H9 (cell line): ENCODE measurements at regions not wholly inside any gene's neighbourhood (a gene's known extent, or its start where the extent isn't known, plus 50 kb on each side); places are given as distances from the start of the nearest gene placed in this dataset.

Experiments used
- DNase-seq: peaks from one replicate; pipeline ENCODE4 v3.0.0-alpha.2; 2017
- H2AFZ ChIP-seq: one replicate; pipeline ENCODE4 v1.6.1; 2013; ENCODE audit warnings: mild to moderate bottlenecking, low read length, control low read depth, moderate library complexity
- H2AK5ac ChIP-seq: 2 replicates; pipeline ENCODE4 v1.6.1; 2013; ENCODE audit warnings: low read length, control low read depth, mixed read lengths; ENCODE audit not compliant: insufficient read length
- H2BK120ac ChIP-seq: one replicate; pipeline ENCODE4 v1.6.1; 2013; ENCODE audit warnings: low read depth, mild to moderate bottlenecking, low read length, control low read depth, inconsistent platforms; ENCODE audit not compliant: poor library complexity, severe bottlenecking
- H2BK12ac ChIP-seq: 2 replicates; pipeline ENCODE4 v1.6.1; 2013; ENCODE audit warnings: low read length, control low read depth, mixed read lengths, low read depth; ENCODE audit not compliant: insufficient read length
- H2BK15ac ChIP-seq: 2 replicates; pipeline ENCODE4 v1.6.1; 2013; ENCODE audit warnings: low read depth, low read length, control low read depth
- H2BK20ac ChIP-seq: one replicate; pipeline ENCODE4 v1.6.1; 2013; ENCODE audit warnings: low read depth, mild to moderate bottlenecking, low read length, control low read depth, inconsistent platforms; ENCODE audit not compliant: poor library complexity, severe bottlenecking
- H2BK5ac ChIP-seq: 2 replicates; pipeline ENCODE4 v1.6.1; 2013; ENCODE audit warnings: low read length, control low read depth, mixed read lengths; ENCODE audit not compliant: insufficient read length
- H3K14ac ChIP-seq: 2 replicates; pipeline ENCODE4 v1.6.1; 2013; ENCODE audit warnings: low read length, control low read depth; ENCODE audit not compliant: insufficient read depth
- H3K18ac ChIP-seq: 2 replicates; pipeline ENCODE4 v1.6.1; 2013; ENCODE audit warnings: low read depth, mild to moderate bottlenecking, mixed read lengths, low read length, control low read depth; ENCODE audit not compliant: insufficient read length
- H3K23ac ChIP-seq: 2 replicates; pipeline ENCODE4 v1.6.1; 2013; ENCODE audit warnings: low read length, control low read depth, mixed read lengths, low read depth; ENCODE audit not compliant: insufficient read length
- H3K23me2 ChIP-seq: 2 replicates; pipeline ENCODE4 v1.6.1; 2013; ENCODE audit warnings: low read depth, mild to moderate bottlenecking, mixed read lengths, low read length, control low read depth; ENCODE audit not compliant: insufficient read length, poor library complexity, severe bottlenecking
- H3K27ac ChIP-seq: 2 replicates; pipeline ENCODE4 v1.5.1; 2013; ENCODE audit warnings: low read length, control low read depth, mixed read lengths, low read depth; ENCODE audit not compliant: insufficient read length
- H3K27me3 ChIP-seq: 2 replicates; pipeline ENCODE4 v1.6.1; 2013; ENCODE audit warnings: low read length, control low read depth, inconsistent platforms; ENCODE audit not compliant: insufficient read depth
- H3K4ac ChIP-seq: 2 replicates; pipeline ENCODE4 v1.6.1; 2013; ENCODE audit warnings: low read depth, mild to moderate bottlenecking, control low read depth, inconsistent platforms, low read length, moderate library complexity
- H3K4me1 ChIP-seq: 2 replicates; pipeline ENCODE4 v1.6.1; 2013; ENCODE audit warnings: low read length, control low read depth, inconsistent platforms; ENCODE audit not compliant: insufficient read depth
- H3K4me2 ChIP-seq: 2 replicates; pipeline ENCODE4 v1.6.1; 2013; ENCODE audit warnings: low read length, control low read depth, mixed read lengths; ENCODE audit not compliant: insufficient read length, insufficient read depth
- H3K56ac ChIP-seq: 2 replicates; pipeline ENCODE4 v1.6.1; 2013; ENCODE audit warnings: low read depth, mild to moderate bottlenecking, mixed read lengths, low read length, control low read depth; ENCODE audit not compliant: insufficient read length
- H3K79me1 ChIP-seq: 2 replicates; pipeline ENCODE4 v1.6.1; 2013; ENCODE audit warnings: low read depth, mild to moderate bottlenecking, moderate library complexity, low read length, control low read depth, inconsistent platforms; ENCODE audit not compliant: insufficient read depth, poor library complexity, severe bottlenecking
- H3K79me2 ChIP-seq: 2 replicates; pipeline ENCODE4 v1.6.1; 2013; ENCODE audit warnings: low read length, control low read depth, inconsistent platforms; ENCODE audit not compliant: insufficient read depth
- H3K9ac ChIP-seq: 2 replicates; pipeline ENCODE4 v1.6.1; 2013; ENCODE audit warnings: low read length, control low read depth, mixed read lengths; ENCODE audit not compliant: insufficient read length; ENCODE audit errors: extremely low read depth
- H3K9me3 ChIP-seq: one replicate; pipeline ENCODE4 v1.6.1; 2013; ENCODE audit warnings: low read depth, low read length, inconsistent platforms; ENCODE audit not compliant: control insufficient read depth
- H3T11ph ChIP-seq: one replicate; pipeline ENCODE4 v1.6.1; 2013; ENCODE audit warnings: mild to moderate bottlenecking, low read length, control low read depth, inconsistent platforms
- H4K20me1 ChIP-seq: one replicate; pipeline ENCODE4 v1.6.1; 2013; ENCODE audit not compliant: control insufficient read depth, insufficient read length, insufficient read depth
- H4K5ac ChIP-seq: 2 replicates; pipeline ENCODE4 v1.6.1; 2013; ENCODE audit warnings: low read depth, mild to moderate bottlenecking, mixed read lengths, low read length, control low read depth; ENCODE audit not compliant: insufficient read length
- H4K8ac ChIP-seq: replicated peaks from 2 replicates; pipeline ENCODE4 v1.6.1; 2013; ENCODE audit warnings: low read length, control low read depth, mixed read lengths, low read depth; ENCODE audit not compliant: insufficient read length
- H4K91ac ChIP-seq: 2 replicates; pipeline ENCODE4 v1.6.1; 2013; ENCODE audit warnings: low read depth, mild to moderate bottlenecking, moderate library complexity, mixed read lengths, low read length, control low read depth; ENCODE audit not compliant: insufficient read length
- H3K27ac Mint-ChIP-seq, 3 experiments: 2 replicates in 2 of 3; 3 replicates in 1 of 3; pipeline ENCODE4 v1.8.0; 2020 to 2021; ENCODE audit warnings: mixed read lengths in 3 of 3, mild to moderate bottlenecking in 1 of 3, moderate library complexity in 1 of 3
- H3K27me3 Mint-ChIP-seq: 2 replicates; pipeline ENCODE4 v1.8.0; 2021; ENCODE audit warnings: low read depth, mild to moderate bottlenecking, moderate library complexity, mixed read lengths
- H3K36me3 Mint-ChIP-seq, 3 experiments: 2 replicates in 2 of 3; 3 replicates in 1 of 3; pipeline ENCODE4 v1.8.0; 2020 to 2021; ENCODE audit warnings: low read depth in 3 of 3, mixed read lengths in 3 of 3; ENCODE audit not compliant: insufficient read depth in 1 of 3
- H3K4me1 Mint-ChIP-seq, 2 experiments: 2 replicates each; pipeline ENCODE4 v1.8.0; 2020; ENCODE audit warnings: mixed read lengths in 2 of 2
- H3K4me3 Mint-ChIP-seq, 2 experiments: 2 replicates in 1 of 2; 3 replicates in 1 of 2; pipeline ENCODE4 v1.8.0; 2020 to 2021; ENCODE audit warnings: mild to moderate bottlenecking in 2 of 2, mixed read lengths in 2 of 2, moderate library complexity in 1 of 2
- H3K9me3 Mint-ChIP-seq, 2 experiments: 2 replicates in 1 of 2; 3 replicates in 1 of 2; pipeline ENCODE4 v1.8.0; 2020; ENCODE audit warnings: mild to moderate bottlenecking in 2 of 2, mixed read lengths in 2 of 2, moderate library complexity in 1 of 2
- WGBS: extraction: QIAGEN DNeasy Blood & Tissue Kit; methylation state at CpG from one replicate; pipeline ENCODE4 v1.1.7; 2013; ENCODE audit warnings: missing lambda C conversion rate, low lambda C conversion rate, mixed read lengths; ENCODE audit not compliant: insufficient read length; ENCODE audit errors: extremely low coverage; 5-methylcytosine and 5-hydroxymethylcytosine counted together
- TF ChIP-seq, protein P1 (sequence below): fragments of 200-600 bp; sonication (generic); conservative IDR thresholded peaks from 3 replicates; pipeline ENCODE4 v1.8.0; 2021; ENCODE audit warnings: antibody characterized with exemption, mild to moderate bottlenecking

DNA sequence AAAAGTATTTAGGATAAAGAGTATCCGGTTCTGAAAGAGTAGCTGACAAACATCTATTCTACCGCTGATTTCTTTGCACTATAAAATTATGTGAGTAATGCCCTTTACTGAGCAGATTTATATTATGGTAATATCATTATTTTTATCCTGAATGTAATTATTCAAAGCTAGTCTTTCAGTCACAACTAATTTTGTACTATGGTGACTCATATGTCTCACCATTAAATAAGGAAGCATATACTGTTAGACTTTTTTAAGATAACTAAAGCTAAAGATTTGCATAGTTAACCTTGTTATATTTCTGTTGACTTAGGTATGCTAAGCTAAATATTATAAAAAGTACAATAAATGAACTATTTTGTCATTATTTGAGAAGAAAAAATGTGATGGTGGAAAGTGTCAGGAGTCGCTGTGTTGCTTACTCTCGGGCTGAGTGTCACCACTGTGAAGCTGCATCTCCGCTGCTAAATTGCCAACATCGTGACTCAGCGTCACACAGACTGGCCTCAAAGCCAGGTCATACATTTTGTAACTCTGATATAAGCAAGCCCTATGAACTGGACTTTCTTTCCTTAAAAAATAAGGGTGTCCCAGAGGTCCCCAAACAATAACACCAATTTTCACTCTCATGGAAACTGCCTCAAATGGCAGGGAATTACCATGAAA lies 69.1 kb upstream of the SSTR1 start:
- no peak overlapping the region for H3K18ac ChIP-seq
- no peak overlapping the region for H3K23ac ChIP-seq
- no peak overlapping the region for H2BK12ac ChIP-seq
- TF ChIP-seq, protein P1, sequence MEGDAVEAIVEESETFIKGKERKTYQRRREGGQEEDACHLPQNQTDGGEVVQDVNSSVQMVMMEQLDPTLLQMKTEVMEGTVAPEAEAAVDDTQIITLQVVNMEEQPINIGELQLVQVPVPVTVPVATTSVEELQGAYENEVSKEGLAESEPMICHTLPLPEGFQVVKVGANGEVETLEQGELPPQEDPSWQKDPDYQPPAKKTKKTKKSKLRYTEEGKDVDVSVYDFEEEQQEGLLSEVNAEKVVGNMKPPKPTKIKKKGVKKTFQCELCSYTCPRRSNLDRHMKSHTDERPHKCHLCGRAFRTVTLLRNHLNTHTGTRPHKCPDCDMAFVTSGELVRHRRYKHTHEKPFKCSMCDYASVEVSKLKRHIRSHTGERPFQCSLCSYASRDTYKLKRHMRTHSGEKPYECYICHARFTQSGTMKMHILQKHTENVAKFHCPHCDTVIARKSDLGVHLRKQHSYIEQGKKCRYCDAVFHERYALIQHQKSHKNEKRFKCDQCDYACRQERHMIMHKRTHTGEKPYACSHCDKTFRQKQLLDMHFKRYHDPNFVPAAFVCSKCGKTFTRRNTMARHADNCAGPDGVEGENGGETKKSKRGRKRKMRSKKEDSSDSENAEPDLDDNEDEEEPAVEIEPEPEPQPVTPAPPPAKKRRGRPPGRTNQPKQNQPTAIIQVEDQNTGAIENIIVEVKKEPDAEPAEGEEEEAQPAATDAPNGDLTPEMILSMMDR: no peak
- no peak overlapping the region for H2BK20ac ChIP-seq
- H4K91ac ChIP-seq: no peak overlapping the region
- Mint-ChIP-seq H3K4me3 (no peak overlapping the region), H3K27me3 (no peaks in the 10 kb centered on the region), H3K4me1 (peaks cover 9 to 25% of the 10 kb centered on the region in 2 experiments), H3K9me3 (no peaks in the 10 kb centered on the region), H3K27ac (no peak overlapping the region), H3K36me3 (no peaks in the 10 kb centered on the region; a peak in 1 of 7 replicates)
- no peak overlapping the region for H2BK120ac ChIP-seq
- no peaks in the 10 kb centered on the region for H3K9me3 ChIP-seq
- no peaks in the 10 kb centered on the region for H3K27me3 ChIP-seq
- no peak overlapping the region for H3K14ac ChIP-seq
- WGBS: no CpG with 5 or more reads among the region's 7 CpGs
- H3K4ac ChIP-seq: no peak overlapping the region
- no peak overlapping the region for H2BK5ac ChIP-seq
- peaks cover 9% of the 10 kb centered on the region; the same call in 1 of the 2 replicates for H3K4me1 ChIP-seq
- no peak overlapping the region for H2AK5ac ChIP-seq
- no peaks in the 10 kb centered on the region for H3K79me2 ChIP-seq
- no peak overlapping the region for H2BK15ac ChIP-seq
- no peaks in the 10 kb centered on the region for H3K23me2 ChIP-seq
- no peak overlapping the region for H3K27ac ChIP-seq
- H3K4me2 ChIP-seq: no peak overlapping the region
- H4K20me1 ChIP-seq: no peaks in the 10 kb centered on the region
- no peaks in the 10 kb centered on the region for H3K79me1 ChIP-seq
- no peak overlapping the region for H4K5ac ChIP-seq
- H3K56ac ChIP-seq: no peak overlapping the region
- no peak overlapping the region for H3T11ph ChIP-seq
- H3K9ac ChIP-seq: no peak overlapping the region
- DNase-seq: no peak
- no peak overlapping the region for H2AFZ ChIP-seq
- H4K8ac ChIP-seq: no peak overlapping the region
